Amniotic stem cell (primary cell): ENCODE measurements at regions not wholly inside any gene's neighbourhood (a gene's known extent, or its start where the extent isn't known, plus 50 kb on each side); places are given as distances from the start of the nearest gene placed in this dataset.
"Not testable (repeated sequence)": the region's sequence is repeated elsewhere in the genome, so short reads cannot be mapped to it uniquely, and the experiment has no call there.

Source experiments
- DNase-seq: peaks from one replicate; lab custom pipeline; 2025; lab: John Stamatoyannopoulos, UW

GRCh38 chr5:88092358-88092757 is 176.3 kb downstream of the TMEM161B start:
- DNase-seq = no peak

GRCh38 chr5:88090506-88090905 is 178.1 kb downstream of the TMEM161B start:
- no peak for DNase-seq

- DNase-seq = no peak
Observed at GRCh38 chr5:88089719-88090390, 178.8 kb downstream of the TMEM161B start.

- no peak for DNase-seq
Observed at GRCh38 chr5:88085462-88085861, 183.2 kb downstream of the TMEM161B start.

GRCh38 chr5:88081877-88082276 is 186.8 kb downstream of the TMEM161B start:
- no peak for DNase-seq

- DNase-seq = no peak
Observed at GRCh38 chr5:88063813-88064212, 204.8 kb downstream of the TMEM161B start.

GRCh38 chr5:88060194-88060593 is 208.5 kb downstream of the TMEM161B start:
- no peak for DNase-seq

- DNase-seq = no peak
Observed at GRCh38 chr5:88058625-88059024, 210.0 kb downstream of the TMEM161B start.

- not testable (repeated sequence) for DNase-seq
Observed at GRCh38 chr5:88052468-88052867, 216.2 kb downstream of the TMEM161B start.

GRCh38 chr5:88051148-88051547 is 217.5 kb downstream of the TMEM161B start:
- DNase-seq = no peak

- no peak for DNase-seq
Observed at GRCh38 chr5:88049737-88050136, 218.9 kb downstream of the TMEM161B start.

GRCh38 chr5:88049156-88049555 is 219.5 kb downstream of the TMEM161B start:
- DNase-seq = no peak

GRCh38 chr5:88045931-88046461 is 222.6 kb downstream of the TMEM161B start:
- DNase-seq = no peak

GRCh38 chr5:88045165-88045564 is 223.5 kb downstream of the TMEM161B start:
- no peak for DNase-seq

GRCh38 chr5:88034520-88034919 is 234.1 kb downstream of the TMEM161B start:
- DNase-seq = no peak

GRCh38 chr5:88033191-88033590 is 235.5 kb downstream of the TMEM161B start:
- no peak for DNase-seq

GRCh38 chr5:88029011-88029410 is 239.6 kb downstream of the TMEM161B start:
- no peak for DNase-seq

- DNase-seq = no peak
Observed at GRCh38 chr5:88021141-88021540, 247.5 kb downstream of the TMEM161B start.

- DNase-seq = not testable (repeated sequence)
Observed at GRCh38 chr5:88014984-88015383, 253.7 kb downstream of the TMEM161B start.

- no peak for DNase-seq
Observed at GRCh38 chr5:88000877-88001276, 267.8 kb downstream of the TMEM161B start.

- DNase-seq = no peak
Observed at GRCh38 chr5:87997662-87998061, 271.0 kb downstream of the TMEM161B start.

GRCh38 chr5:87966213-87966612 is 302.4 kb downstream of the TMEM161B start:
- DNase-seq = no peak

GRCh38 chr5:87954121-87954520 is 314.5 kb downstream of the TMEM161B start:
- DNase-seq = no peak

GRCh38 chr5:87951661-87952060 is 317.0 kb downstream of the TMEM161B start:
- DNase-seq = no peak
